H1 (cell line): ENCODE measurements at regions not wholly inside any gene's neighbourhood (a gene's known extent, or its start where the extent isn't known, plus 50 kb on each side); places are given as distances from the start of the nearest gene placed in this dataset.

ENCODE experiments used
- ATF2 ChIP-seq: IDR thresholded peaks from 2 replicates; pipeline ENCODE4 v1.6.1; 2012; ENCODE audit warnings: low read length, inconsistent platforms
- PHF8 ChIP-seq: fragments of 200-600 bp; sonication (generic); conservative IDR thresholded peaks from 2 replicates; pipeline ENCODE4 v1.7.1; 2012; ENCODE audit warnings: low read depth, mild to moderate bottlenecking, inconsistent platforms, low read length, moderate library complexity
- POLR2A ChIP-seq, 2 experiments: IDR thresholded peaks; 1 replicate in 1 of 2; 2 replicates in 1 of 2; pipeline ENCODE4 v1.6.1; 2011; ENCODE audit warnings: low read depth in 2 of 2, low read length in 2 of 2, mild to moderate bottlenecking in 2 of 2; ENCODE audit errors: control extremely low read depth in 1 of 2
- POLR2AphosphoS5 ChIP-seq: IDR thresholded peaks from 2 replicates; pipeline ENCODE4 v1.6.1; 2011; ENCODE audit warnings: low read depth, low read length
- TAF1 ChIP-seq: IDR thresholded peaks from 2 replicates; pipeline ENCODE4 v1.6.1; 2011; ENCODE audit warnings: mild to moderate bottlenecking, low read depth, low read length
- TBP ChIP-seq: IDR thresholded peaks from 2 replicates; pipeline ENCODE4 v1.6.1; 2011; ENCODE audit warnings: low read depth, low read length, improper control_type of control experiment
- TEAD4 ChIP-seq: IDR thresholded peaks from 2 replicates; pipeline ENCODE4 v1.6.1; 2012; ENCODE audit warnings: low read depth, low read length, inconsistent platforms, mixed read lengths
- ZNF274 ChIP-seq: IDR thresholded peaks from 2 replicates; pipeline ENCODE4 v1.7.0; 2012; ENCODE audit warnings: low read length, borderline replicate concordance; ENCODE audit errors: extremely low read depth
- TF ChIP-seq, protein P1 (sequence below): IDR thresholded peaks from 2 replicates; pipeline ENCODE4 v1.6.1; 2011; ENCODE audit warnings: low read depth, mild to moderate bottlenecking, low read length; ENCODE audit not compliant: insufficient read depth
- TF ChIP-seq, protein P2 (sequence below), 3 experiments: IDR thresholded peaks; 1 replicate in 2 of 3; 2 replicates in 1 of 3; pipeline versions ENCODE4 v1.5.1 to v1.6.1; 2011; ENCODE audit warnings: low read length in 3 of 3, mild to moderate bottlenecking in 3 of 3, inconsistent platforms in 2 of 3, low read depth in 1 of 3, moderate library complexity in 1 of 3; ENCODE audit not compliant: insufficient read depth in 1 of 3; ENCODE audit errors: control extremely low read depth in 1 of 3

DNA sequence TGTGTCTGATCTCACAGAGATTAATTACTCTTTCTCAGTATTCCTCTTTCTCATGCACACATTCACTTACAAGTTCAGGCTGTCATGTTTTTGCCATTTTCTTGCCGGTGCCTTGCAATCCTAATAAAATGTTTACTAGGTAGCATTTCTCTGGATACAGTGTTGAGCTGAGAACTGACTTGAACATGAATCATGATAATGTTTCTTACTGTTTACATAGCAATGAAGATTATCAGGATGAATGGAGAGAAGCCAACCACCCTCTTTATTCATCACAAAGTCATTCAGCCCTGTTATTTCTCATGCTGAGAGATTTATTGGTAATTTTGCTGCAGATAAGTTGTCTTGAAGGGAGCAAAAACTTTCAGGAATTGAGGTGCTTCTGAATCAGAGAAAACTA lies 185.5 kb upstream of the ECI2 start:
- no peak for TF ChIP-seq POLR2A (IDR thresholded peaks at IDR 0.05; ENCODE audit: control extremely low read depth in 1 of 2, low read depth in 2 of 2, low read length in 2 of 2)
- no peak for TF ChIP-seq TBP
- TF ChIP-seq ATF2, result no peak
- TF ChIP-seq PHF8, result no peak
- TF ChIP-seq ZNF274, result no peak
- TF ChIP-seq TEAD4, result no peak
- TF ChIP-seq, protein P1, sequence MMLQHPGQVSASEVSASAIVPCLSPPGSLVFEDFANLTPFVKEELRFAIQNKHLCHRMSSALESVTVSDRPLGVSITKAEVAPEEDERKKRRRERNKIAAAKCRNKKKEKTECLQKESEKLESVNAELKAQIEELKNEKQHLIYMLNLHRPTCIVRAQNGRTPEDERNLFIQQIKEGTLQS, result no peak
- no peak for TF ChIP-seq POLR2AphosphoS5
- TF ChIP-seq, protein P2, sequence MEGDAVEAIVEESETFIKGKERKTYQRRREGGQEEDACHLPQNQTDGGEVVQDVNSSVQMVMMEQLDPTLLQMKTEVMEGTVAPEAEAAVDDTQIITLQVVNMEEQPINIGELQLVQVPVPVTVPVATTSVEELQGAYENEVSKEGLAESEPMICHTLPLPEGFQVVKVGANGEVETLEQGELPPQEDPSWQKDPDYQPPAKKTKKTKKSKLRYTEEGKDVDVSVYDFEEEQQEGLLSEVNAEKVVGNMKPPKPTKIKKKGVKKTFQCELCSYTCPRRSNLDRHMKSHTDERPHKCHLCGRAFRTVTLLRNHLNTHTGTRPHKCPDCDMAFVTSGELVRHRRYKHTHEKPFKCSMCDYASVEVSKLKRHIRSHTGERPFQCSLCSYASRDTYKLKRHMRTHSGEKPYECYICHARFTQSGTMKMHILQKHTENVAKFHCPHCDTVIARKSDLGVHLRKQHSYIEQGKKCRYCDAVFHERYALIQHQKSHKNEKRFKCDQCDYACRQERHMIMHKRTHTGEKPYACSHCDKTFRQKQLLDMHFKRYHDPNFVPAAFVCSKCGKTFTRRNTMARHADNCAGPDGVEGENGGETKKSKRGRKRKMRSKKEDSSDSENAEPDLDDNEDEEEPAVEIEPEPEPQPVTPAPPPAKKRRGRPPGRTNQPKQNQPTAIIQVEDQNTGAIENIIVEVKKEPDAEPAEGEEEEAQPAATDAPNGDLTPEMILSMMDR (IDR thresholded peaks at IDR 0.05; ENCODE audit: control extremely low read depth in 1 of 3, insufficient read depth in 1 of 3, low read depth in 1 of 3, low read length in 3 of 3), result no peak
- TF ChIP-seq TAF1, result no peak
